ENCODE measurements at regions not wholly inside any gene's neighbourhood (a gene's known extent, or its start where the extent isn't known, plus 50 kb on each side); places are given as distances from the start of the nearest gene placed in this dataset.

- H3K4me3 ChIP-seq (replicated peaks in 1 of 3; ENCODE audit: low read depth in 2 of 3, low read length in 3 of 3), result no peak overlapping the region
- H3K9ac ChIP-seq (ENCODE audit: insufficient read depth, low read length, poor library complexity, severe bottlenecking), result no peak overlapping the region
Measured at GRCh38 chr2:142423603-142424002, 292.8 kb upstream of the LRP1B start.

GRCh38 chr2:142422769-142423168 lies 292.0 kb upstream of the LRP1B start:
- Mint-ChIP-seq H3K9me3 (peaks cover 0 to 2% (median 0%) of the 10 kb centered on the region in 7 donors), H3K4me3 (no peak overlapping the region), H3K4me1 (no peaks in the 10 kb centered on the region), H3K27me3 (ENCODE audit: low read depth in 3 of 3) (peaks cover 0 to 2% (median 0%) of the 10 kb centered on the region in 3 donors), H3K27ac (no peak overlapping the region), H3K36me3 (no peaks in the 10 kb centered on the region)
- no peak for TF ChIP-seq CTCF (IDR thresholded peaks at IDR 0.05)
- Histone ChIP-seq H2AFZ (ENCODE audit: insufficient read depth, low read depth, low read length, poor library complexity, severe bottlenecking) (no peak overlapping the region), H3K4me1 (ENCODE audit: control insufficient read depth in 1 of 2, insufficient read depth in 2 of 2, low read length in 2 of 2) (no peaks in the 10 kb centered on the region), H3K4me2 (replicated peaks; ENCODE audit: extremely low read depth, low read length, poor library complexity, severe bottlenecking) (no peak overlapping the region), H3K9ac (ENCODE audit: insufficient read depth, low read length, poor library complexity, severe bottlenecking) (no peak overlapping the region), H3K27ac (ENCODE audit: low read depth in 1 of 2, low read length in 2 of 2) (no peak overlapping the region), H3K4me3 (replicated peaks in 1 of 3; ENCODE audit: low read depth in 2 of 3, low read length in 3 of 3) (no peak overlapping the region), H3K9me3 (replicated peaks in 1 of 2; ENCODE audit: control insufficient read depth in 1 of 2, insufficient read depth in 1 of 2, low read length in 2 of 2) (no peaks in the 10 kb centered on the region), H4K20me1 (ENCODE audit: insufficient read depth, low read length) (no peaks in the 10 kb centered on the region), H3K36me3 (replicated peaks in 1 of 2; ENCODE audit: control insufficient read depth in 1 of 2, insufficient read depth in 2 of 2, low read length in 2 of 2) (no peaks in the 10 kb centered on the region), H3K79me2 (ENCODE audit: insufficient read depth, low read length) (no peaks in the 10 kb centered on the region), H3K27me3 (ENCODE audit: control insufficient read depth in 2 of 2, insufficient read depth in 2 of 2, low read length in 2 of 2) (no peaks in the 10 kb centered on the region)
- DNase-seq, result no peak
- 56% methylated on average over 1 of the region's 2 CpGs for WGBS (ENCODE audit: insufficient coverage)
- intact Hi-C loops (cut with micrococcal nuclease), result no loop called here

More at GRCh38 chr2:142423603-142424002, 292.8 kb upstream of the LRP1B start:
- no peaks in the 10 kb centered on the region for H4K20me1 ChIP-seq (ENCODE audit: insufficient read depth, low read length)
- H3K36me3 Mint-ChIP-seq, result no peaks in the 10 kb centered on the region
- H3K27ac Mint-ChIP-seq, result no peak overlapping the region
- WGBS (ENCODE audit: insufficient coverage), result no CpG with 5 or more reads among the region's 1 CpG
- H3K36me3 ChIP-seq (replicated peaks in 1 of 2; ENCODE audit: control insufficient read depth in 1 of 2, insufficient read depth in 2 of 2, low read length in 2 of 2), result no peaks in the 10 kb centered on the region
- H3K27me3 Mint-ChIP-seq (ENCODE audit: low read depth in 3 of 3), result peaks cover 0 to 2% (median 0%) of the 10 kb centered on the region in 3 donors
- H3K79me2 ChIP-seq (ENCODE audit: insufficient read depth, low read length), result no peaks in the 10 kb centered on the region
- DNase-seq, result no peak
- H3K4me1 ChIP-seq (ENCODE audit: control insufficient read depth in 1 of 2, insufficient read depth in 2 of 2, low read length in 2 of 2), result no peaks in the 10 kb centered on the region
- no peak for TF ChIP-seq CTCF (IDR thresholded peaks at IDR 0.05)
- no peaks in the 10 kb centered on the region for H3K4me1 Mint-ChIP-seq
- H3K9me3 ChIP-seq (replicated peaks in 1 of 2; ENCODE audit: control insufficient read depth in 1 of 2, insufficient read depth in 1 of 2, low read length in 2 of 2), result no peaks in the 10 kb centered on the region
- no peak overlapping the region for H3K4me2 ChIP-seq (replicated peaks; ENCODE audit: extremely low read depth, low read length, poor library complexity, severe bottlenecking)
- H3K4me3 Mint-ChIP-seq, result no peak overlapping the region
- H3K27ac ChIP-seq (ENCODE audit: low read depth in 1 of 2, low read length in 2 of 2), result no peak overlapping the region
- peaks cover 0 to 2% (median 0%) of the 10 kb centered on the region in 7 donors for H3K9me3 Mint-ChIP-seq
- intact Hi-C loops (cut with micrococcal nuclease), result no loop called here
- H3K27me3 ChIP-seq (ENCODE audit: control insufficient read depth in 2 of 2, insufficient read depth in 2 of 2, low read length in 2 of 2), result no peaks in the 10 kb centered on the region
- H2AFZ ChIP-seq (ENCODE audit: insufficient read depth, low read depth, low read length, poor library complexity, severe bottlenecking), result no peak overlapping the region
